ENCODE measurements at regions not wholly inside any gene's neighbourhood (a gene's known extent, or its start where the extent isn't known, plus 50 kb on each side); places are given as distances from the start of the nearest gene placed in this dataset.
A peak's percentile ranks its signal among the peaks of the same experiment; 100 is the strongest.

GRCh38 chr2:71798266-71799012 is 345.1 kb downstream of the DYSF start (continued):
- peak; percentile 42; the same call in 1 of the 2 replicates for TF ChIP-seq REPIN1 (CRISPR knock-in tag; IDR thresholded peaks at IDR 0.05; ENCODE audit: borderline replicate concordance, low read depth)
- no peak for TF ChIP-seq ATM (IDR thresholded peaks at IDR 0.05; ENCODE audit: borderline replicate concordance)
- 0 out of 2 replicates have a peak, but pooled peaks have one; percentile 22 for TF ChIP-seq SIX1 (CRISPR knock-in tag; IDR thresholded peaks at IDR 0.05; ENCODE audit: borderline replicate concordance)
- no peak for TF ChIP-seq ZNF652 (CRISPR knock-in tag; IDR thresholded peaks at IDR 0.05; ENCODE audit: borderline replicate concordance, low read depth)
- TF ChIP-seq, protein P1, sequence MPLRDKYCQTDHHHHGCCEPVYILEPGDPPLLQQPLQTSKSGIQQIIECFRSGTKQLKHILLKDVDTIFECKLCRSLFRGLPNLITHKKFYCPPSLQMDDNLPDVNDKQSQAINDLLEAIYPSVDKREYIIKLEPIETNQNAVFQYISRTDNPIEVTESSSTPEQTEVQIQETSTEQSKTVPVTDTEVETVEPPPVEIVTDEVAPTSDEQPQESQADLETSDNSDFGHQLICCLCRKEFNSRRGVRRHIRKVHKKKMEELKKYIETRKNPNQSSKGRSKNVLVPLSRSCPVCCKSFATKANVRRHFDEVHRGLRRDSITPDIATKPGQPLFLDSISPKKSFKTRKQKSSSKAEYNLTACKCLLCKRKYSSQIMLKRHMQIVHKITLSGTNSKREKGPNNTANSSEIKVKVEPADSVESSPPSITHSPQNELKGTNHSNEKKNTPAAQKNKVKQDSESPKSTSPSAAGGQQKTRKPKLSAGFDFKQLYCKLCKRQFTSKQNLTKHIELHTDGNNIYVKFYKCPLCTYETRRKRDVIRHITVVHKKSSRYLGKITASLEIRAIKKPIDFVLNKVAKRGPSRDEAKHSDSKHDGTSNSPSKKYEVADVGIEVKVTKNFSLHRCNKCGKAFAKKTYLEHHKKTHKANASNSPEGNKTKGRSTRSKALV (CRISPR knock-in tag; IDR thresholded peaks at IDR 0.05), result peak; percentile 48; the same call in 1 of the 2 replicates
- TF ChIP-seq, protein P2, sequence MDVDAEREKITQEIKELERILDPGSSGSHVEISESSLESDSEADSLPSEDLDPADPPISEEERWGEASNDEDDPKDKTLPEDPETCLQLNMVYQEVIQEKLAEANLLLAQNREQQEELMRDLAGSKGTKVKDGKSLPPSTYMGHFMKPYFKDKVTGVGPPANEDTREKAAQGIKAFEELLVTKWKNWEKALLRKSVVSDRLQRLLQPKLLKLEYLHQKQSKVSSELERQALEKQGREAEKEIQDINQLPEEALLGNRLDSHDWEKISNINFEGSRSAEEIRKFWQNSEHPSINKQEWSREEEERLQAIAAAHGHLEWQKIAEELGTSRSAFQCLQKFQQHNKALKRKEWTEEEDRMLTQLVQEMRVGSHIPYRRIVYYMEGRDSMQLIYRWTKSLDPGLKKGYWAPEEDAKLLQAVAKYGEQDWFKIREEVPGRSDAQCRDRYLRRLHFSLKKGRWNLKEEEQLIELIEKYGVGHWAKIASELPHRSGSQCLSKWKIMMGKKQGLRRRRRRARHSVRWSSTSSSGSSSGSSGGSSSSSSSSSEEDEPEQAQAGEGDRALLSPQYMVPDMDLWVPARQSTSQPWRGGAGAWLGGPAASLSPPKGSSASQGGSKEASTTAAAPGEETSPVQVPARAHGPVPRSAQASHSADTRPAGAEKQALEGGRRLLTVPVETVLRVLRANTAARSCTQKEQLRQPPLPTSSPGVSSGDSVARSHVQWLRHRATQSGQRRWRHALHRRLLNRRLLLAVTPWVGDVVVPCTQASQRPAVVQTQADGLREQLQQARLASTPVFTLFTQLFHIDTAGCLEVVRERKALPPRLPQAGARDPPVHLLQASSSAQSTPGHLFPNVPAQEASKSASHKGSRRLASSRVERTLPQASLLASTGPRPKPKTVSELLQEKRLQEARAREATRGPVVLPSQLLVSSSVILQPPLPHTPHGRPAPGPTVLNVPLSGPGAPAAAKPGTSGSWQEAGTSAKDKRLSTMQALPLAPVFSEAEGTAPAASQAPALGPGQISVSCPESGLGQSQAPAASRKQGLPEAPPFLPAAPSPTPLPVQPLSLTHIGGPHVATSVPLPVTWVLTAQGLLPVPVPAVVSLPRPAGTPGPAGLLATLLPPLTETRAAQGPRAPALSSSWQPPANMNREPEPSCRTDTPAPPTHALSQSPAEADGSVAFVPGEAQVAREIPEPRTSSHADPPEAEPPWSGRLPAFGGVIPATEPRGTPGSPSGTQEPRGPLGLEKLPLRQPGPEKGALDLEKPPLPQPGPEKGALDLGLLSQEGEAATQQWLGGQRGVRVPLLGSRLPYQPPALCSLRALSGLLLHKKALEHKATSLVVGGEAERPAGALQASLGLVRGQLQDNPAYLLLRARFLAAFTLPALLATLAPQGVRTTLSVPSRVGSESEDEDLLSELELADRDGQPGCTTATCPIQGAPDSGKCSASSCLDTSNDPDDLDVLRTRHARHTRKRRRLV (CRISPR knock-in tag; IDR thresholded peaks at IDR 0.05), result no peak
- peak; percentile 99 for TF ChIP-seq NR2F6 (IDR thresholded peaks at IDR 0.05)
- peak; percentile 98 for TF ChIP-seq NR2F6 (CRISPR knock-in tag; IDR thresholded peaks at IDR 0.05)
- TF ChIP-seq FOSL2 (CRISPR knock-in tag; IDR thresholded peaks at IDR 0.05), result 0 out of 2 replicates have a peak, but pooled peaks have one; percentile 28
- peak; percentile 92 for TF ChIP-seq RAD21 (CRISPR knock-in tag; IDR thresholded peaks at IDR 0.05)
- TF ChIP-seq TEAD3 (CRISPR knock-in tag; optimal IDR thresholded peaks at IDR 0.05; ENCODE audit: borderline replicate concordance), result peak; percentile 57
- peak; percentile 81 for TF ChIP-seq NR2C2 (CRISPR knock-in tag; IDR thresholded peaks at IDR 0.05; ENCODE audit: borderline replicate concordance)
- TF ChIP-seq ZNF263 (CRISPR knock-in tag; IDR thresholded peaks at IDR 0.05), result 0 out of 2 replicates have a peak, but pooled peaks have one; percentile 14
- TF ChIP-seq ZZZ3 (CRISPR knock-in tag; IDR thresholded peaks at IDR 0.05; ENCODE audit: borderline replicate concordance), result no peak
- TF ChIP-seq BORCS8-MEF2B (CRISPR knock-in tag; IDR thresholded peaks at IDR 0.05), result peak; percentile 56; the same call in 1 of the 2 replicates
- TF ChIP-seq TFAP4 (IDR thresholded peaks at IDR 0.05; ENCODE audit: borderline replicate concordance, low read depth), result peak; percentile 57; the same call in 1 of the 2 replicates
- TF ChIP-seq SALL1 (CRISPR knock-in tag; IDR thresholded peaks at IDR 0.05), result peak; percentile 66
- peak; percentile 43; the same call in 1 of the 2 replicates for TF ChIP-seq HNF4A (CRISPR knock-in tag; IDR thresholded peaks at IDR 0.05)
- TF ChIP-seq STAG1 (CRISPR knock-in tag; IDR thresholded peaks at IDR 0.05), result peak; percentile 83
- TF ChIP-seq PCBP1 (IDR thresholded peaks at IDR 0.05; ENCODE audit: borderline replicate concordance, low read depth, low read length), result no peak
- TF ChIP-seq, protein P3, sequence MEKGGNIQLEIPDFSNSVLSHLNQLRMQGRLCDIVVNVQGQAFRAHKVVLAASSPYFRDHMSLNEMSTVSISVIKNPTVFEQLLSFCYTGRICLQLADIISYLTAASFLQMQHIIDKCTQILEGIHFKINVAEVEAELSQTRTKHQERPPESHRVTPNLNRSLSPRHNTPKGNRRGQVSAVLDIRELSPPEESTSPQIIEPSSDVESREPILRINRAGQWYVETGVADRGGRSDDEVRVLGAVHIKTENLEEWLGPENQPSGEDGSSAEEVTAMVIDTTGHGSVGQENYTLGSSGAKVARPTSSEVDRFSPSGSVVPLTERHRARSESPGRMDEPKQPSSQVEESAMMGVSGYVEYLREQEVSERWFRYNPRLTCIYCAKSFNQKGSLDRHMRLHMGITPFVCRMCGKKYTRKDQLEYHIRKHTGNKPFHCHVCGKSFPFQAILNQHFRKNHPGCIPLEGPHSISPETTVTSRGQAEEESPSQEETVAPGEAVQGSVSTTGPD (CRISPR knock-in tag; IDR thresholded peaks at IDR 0.05), result peak; percentile 32; the same call in 1 of the 2 replicates
- TF ChIP-seq XRCC5 (optimal IDR thresholded peaks at IDR 0.05; ENCODE audit: low read length), result peak; percentile 92

Data from HepG2 (cell line).